CD8-positive, alpha-beta memory T cell (primary cell): ENCODE measurements at regions not wholly inside any gene's neighbourhood (a gene's known extent, or its start where the extent isn't known, plus 50 kb on each side); places are given as distances from the start of the nearest gene placed in this dataset.

Experiments used
- CTCF ChIA-PET: fragments of 350-600 bp; sonication (Branson Sonifier 250); formaldehyde crosslinking; loops from one replicate; lab custom pipeline; 2021; ENCODE audit warnings: antibody characterized with exemption; lab: Charles Lee
- POLR2A ChIA-PET: fragments of 350-600 bp; sonication (Branson Sonifier 250); formaldehyde crosslinking; loops from one replicate; lab custom pipeline; 2021; ENCODE audit warnings: antibody characterized with exemption; lab: Charles Lee
- DNase-seq, 5 donors: peaks; one replicate each; pipeline versions ENCODE4 v3.0.0 to v3.0.0-alpha.2; 2020 to 2022; ENCODE audit warnings: mixed read lengths in 1 of 5
- H3K27ac ChIP-seq: one replicate; pipeline ENCODE4 v1.7.0; 2013; ENCODE audit warnings: low read depth, mild to moderate bottlenecking, low read length, moderate library complexity
- H3K27me3 ChIP-seq: 2 replicates; pipeline ENCODE4 v1.7.0; 2013; ENCODE audit warnings: low read length, mild to moderate bottlenecking; ENCODE audit not compliant: insufficient read depth, poor library complexity, severe bottlenecking
- H3K36me3 ChIP-seq: 2 replicates; pipeline ENCODE4 v1.7.0; 2013; ENCODE audit warnings: mild to moderate bottlenecking, low read length, moderate library complexity; ENCODE audit not compliant: insufficient read depth
- H3K4me1 ChIP-seq: 2 replicates; pipeline ENCODE4 v1.7.0; 2013; ENCODE audit warnings: mild to moderate bottlenecking, low read length, moderate library complexity; ENCODE audit not compliant: insufficient read depth
- H3K4me3 ChIP-seq: 2 replicates; pipeline ENCODE4 v1.7.0; 2013; ENCODE audit warnings: mild to moderate bottlenecking, low read length
- H3K9me3 ChIP-seq: 2 replicates; pipeline ENCODE4 v1.7.0; 2013; ENCODE audit warnings: mild to moderate bottlenecking, low read length
- H3K27ac Mint-ChIP-seq, 8 donors: one replicate each; pipeline ENCODE4 v1.8.0; 2020 to 2021; ENCODE audit warnings: mixed read lengths in 8 of 8, mild to moderate bottlenecking in 6 of 8, inconsistent platforms in 3 of 8, moderate library complexity in 3 of 8
- H3K27me3 Mint-ChIP-seq, 2 donors: one replicate each; pipeline ENCODE4 v1.8.0; 2020 to 2021; ENCODE audit warnings: mixed read lengths in 2 of 2, mild to moderate bottlenecking in 1 of 2, moderate library complexity in 1 of 2
- H3K36me3 Mint-ChIP-seq, 3 donors: one replicate each; pipeline ENCODE4 v1.8.0; 2020 to 2021; ENCODE audit warnings: mixed read lengths in 3 of 3, inconsistent platforms in 1 of 3, mild to moderate bottlenecking in 1 of 3
- H3K4me1 Mint-ChIP-seq, 3 donors: one replicate each; pipeline ENCODE4 v1.8.0; 2020 to 2021; ENCODE audit warnings: mixed read lengths in 3 of 3, inconsistent platforms in 1 of 3, mild to moderate bottlenecking in 1 of 3
- H3K4me3 Mint-ChIP-seq, 7 donors: one replicate each; pipeline ENCODE4 v1.8.0; 2020 to 2021; ENCODE audit warnings: mixed read lengths in 7 of 7, mild to moderate bottlenecking in 6 of 7, moderate library complexity in 4 of 7, inconsistent platforms in 2 of 7
- H3K9me3 Mint-ChIP-seq, 5 donors: one replicate each; pipeline ENCODE4 v1.8.0; 2020 to 2022; ENCODE audit warnings: mixed read lengths in 5 of 5, mild to moderate bottlenecking in 3 of 5, moderate library complexity in 2 of 5, inconsistent platforms in 1 of 5

DNA sequence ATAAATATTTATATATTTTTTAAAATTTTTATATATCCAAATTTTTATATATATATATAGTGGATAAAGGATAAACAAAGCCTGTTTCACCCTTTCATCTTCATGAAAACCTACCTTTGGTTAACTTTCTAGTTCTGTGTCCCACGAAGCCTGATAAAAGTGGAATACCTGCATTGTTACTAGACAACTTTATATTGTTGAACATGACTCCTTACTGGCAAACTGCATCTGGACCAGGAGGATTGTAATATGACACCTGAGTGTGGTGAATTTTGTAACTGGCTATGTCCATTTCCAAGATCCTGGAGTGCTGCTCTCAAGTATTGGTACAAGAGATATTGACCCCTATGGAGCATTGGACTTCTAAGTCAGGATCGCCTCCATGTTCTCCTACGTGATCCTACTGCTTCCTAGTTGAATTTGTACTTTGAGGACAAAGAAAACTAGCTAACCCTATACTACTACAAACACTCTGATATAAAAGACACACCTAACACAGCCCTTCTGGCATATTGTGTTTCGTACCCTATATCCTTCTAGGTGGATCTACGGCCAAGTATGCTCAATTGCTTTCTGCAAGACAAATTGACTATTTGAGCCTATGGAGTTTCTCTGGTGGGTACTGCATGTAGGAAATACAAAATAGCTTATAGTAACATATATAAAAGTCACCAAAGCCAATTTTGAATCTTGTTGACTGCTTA is 61.3 kb upstream of the PRRG1 start:
- H3K4me3 ChIP-seq = no peak overlapping the region
- ChIA-PET CTCF (no interaction called here), POLR2A (no interaction called here)
- peak in 1 of 5 donors; percentile 0 for DNase-seq
- Mint-ChIP-seq H3K4me1 (no peaks in the 10 kb centered on the region), H3K27ac (no peak overlapping the region), H3K4me3 (no peak overlapping the region), H3K36me3 (no peaks in the 10 kb centered on the region), H3K9me3 (peaks cover 0 to 3% (median 2%) of the 10 kb centered on the region in 5 donors), H3K27me3 (no peaks in the 10 kb centered on the region)
- no peaks in the 10 kb centered on the region for H3K27me3 ChIP-seq
- H3K36me3 ChIP-seq = no peaks in the 10 kb centered on the region
- no peaks in the 10 kb centered on the region for H3K9me3 ChIP-seq
- no peaks in the 10 kb centered on the region for H3K4me1 ChIP-seq
- no peak overlapping the region for H3K27ac ChIP-seq

DNA sequence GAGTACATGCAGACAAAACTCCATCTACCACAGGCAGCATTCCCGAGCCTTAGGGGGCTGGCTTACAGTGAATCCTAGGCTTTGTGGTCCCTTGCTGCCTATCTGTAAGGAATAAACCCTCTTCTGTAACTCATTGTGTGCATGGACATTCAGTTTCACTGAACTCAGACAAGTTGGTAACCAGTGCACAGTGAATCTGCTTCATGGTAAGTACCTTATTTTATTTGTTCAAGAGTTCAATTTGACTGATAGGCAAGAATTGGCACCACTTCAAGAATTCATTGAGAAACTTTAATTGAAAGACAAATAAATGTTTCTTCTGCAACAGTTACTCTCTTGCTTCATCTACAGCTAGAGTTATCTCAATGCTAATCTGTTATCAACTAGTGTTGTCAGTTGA is 57.2 kb upstream of the PRRG1 start:
- ChIA-PET CTCF (no interaction called here), POLR2A (no interaction called here)
- H3K27me3 ChIP-seq = no peaks in the 10 kb centered on the region
- DNase-seq = no peak
- Mint-ChIP-seq H3K27ac (no peak overlapping the region), H3K27me3 (peaks cover 0 to 4% of the 10 kb centered on the region in 2 donors), H3K36me3 (no peaks in the 10 kb centered on the region), H3K4me1 (no peaks in the 10 kb centered on the region), H3K4me3 (no peak overlapping the region), H3K9me3 (peaks cover 0 to 14% (median 8%) of the 10 kb centered on the region in 5 donors)
- H3K4me1 ChIP-seq = no peaks in the 10 kb centered on the region
- H3K9me3 ChIP-seq = no peaks in the 10 kb centered on the region
- H3K27ac ChIP-seq = no peak overlapping the region
- no peaks in the 10 kb centered on the region for H3K36me3 ChIP-seq
- no peak overlapping the region for H3K4me3 ChIP-seq
